HG03175 (cell line): ENCODE measurements at regions not wholly inside any gene's neighbourhood (a gene's known extent, or its start where the extent isn't known, plus 50 kb on each side); places are given as distances from the start of the nearest gene placed in this dataset.

Source experiments
- ATAC-seq: cut with Tn5 transposase; IDR thresholded peaks from one replicate; pipeline ENCODE4 v1.9.1; 2021; ENCODE audit warnings: mild to moderate bottlenecking, moderate library complexity; ENCODE audit not compliant: unreplicated experiment

DNA sequence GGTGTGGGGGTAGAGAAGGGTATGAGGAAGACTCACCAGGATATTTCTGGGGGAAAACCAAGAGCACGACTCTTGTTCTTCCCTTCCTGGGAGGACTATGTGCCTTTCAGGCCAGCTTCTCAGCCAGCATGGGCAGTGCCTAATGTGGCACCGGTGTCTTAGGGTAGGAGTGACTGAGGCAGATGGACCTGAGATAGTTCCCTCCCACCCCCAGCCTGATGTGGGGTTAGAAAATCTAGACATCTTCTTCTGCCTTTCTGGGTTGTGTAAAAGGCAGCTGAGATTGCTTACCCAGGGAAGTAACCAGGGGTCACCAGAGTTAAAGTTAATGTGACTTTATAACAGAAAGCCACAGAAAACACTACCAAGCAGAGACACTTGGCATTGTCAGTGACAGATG is 127.3 kb downstream of the TMA16 start:
- ATAC-seq: no peak

DNA sequence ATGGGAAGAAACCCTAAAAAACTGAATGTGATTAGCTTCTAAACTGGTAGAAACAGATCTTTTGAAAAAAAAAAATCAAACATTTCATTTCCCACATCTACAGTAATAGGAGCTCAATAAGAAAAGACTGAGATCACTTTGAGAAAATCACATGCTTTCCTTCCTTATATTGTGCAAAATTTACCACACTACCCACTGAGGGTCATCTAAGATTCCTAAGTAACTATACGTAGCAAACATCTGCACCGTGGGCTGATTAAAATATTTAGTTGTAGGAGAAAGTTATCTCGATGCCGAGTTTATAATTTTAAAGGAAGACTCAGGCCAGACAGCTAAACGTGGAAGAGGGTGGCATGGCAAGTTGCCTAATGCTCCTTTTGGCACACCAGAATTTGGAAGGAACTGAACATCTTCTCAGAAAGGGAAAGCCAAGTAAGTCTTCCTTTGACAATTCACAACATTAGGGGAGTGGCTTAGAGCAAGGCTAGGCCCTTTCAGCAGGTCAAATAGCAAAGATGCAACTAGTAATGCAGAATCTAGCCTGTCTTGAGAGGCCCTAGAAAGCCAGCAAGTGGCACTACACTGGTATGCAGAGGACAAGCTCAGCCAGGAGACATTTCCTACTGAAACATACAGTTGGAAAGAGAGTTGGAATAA is 128.0 kb downstream of the TMA16 start:
- ATAC-seq: no peak

DNA sequence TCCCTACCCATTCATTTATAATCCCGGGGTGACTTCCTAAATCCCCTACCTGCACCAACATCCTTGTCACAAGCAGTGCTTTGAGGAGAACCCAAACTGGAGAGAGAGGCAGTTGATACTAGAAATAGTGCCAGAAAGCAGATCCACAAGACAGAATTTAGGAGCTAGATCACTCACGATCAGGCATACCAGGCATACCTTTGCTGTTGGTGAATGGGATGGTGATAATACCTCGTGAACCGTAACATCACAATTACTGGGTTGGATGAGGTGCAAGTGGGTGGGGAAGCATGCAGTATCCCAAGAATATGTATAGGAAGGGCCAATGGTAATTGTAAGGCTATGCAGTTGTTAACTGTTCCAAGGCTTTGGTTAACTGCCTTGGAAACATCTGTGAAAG is 129.3 kb downstream of the TMA16 start:
- ATAC-seq: no peak

DNA sequence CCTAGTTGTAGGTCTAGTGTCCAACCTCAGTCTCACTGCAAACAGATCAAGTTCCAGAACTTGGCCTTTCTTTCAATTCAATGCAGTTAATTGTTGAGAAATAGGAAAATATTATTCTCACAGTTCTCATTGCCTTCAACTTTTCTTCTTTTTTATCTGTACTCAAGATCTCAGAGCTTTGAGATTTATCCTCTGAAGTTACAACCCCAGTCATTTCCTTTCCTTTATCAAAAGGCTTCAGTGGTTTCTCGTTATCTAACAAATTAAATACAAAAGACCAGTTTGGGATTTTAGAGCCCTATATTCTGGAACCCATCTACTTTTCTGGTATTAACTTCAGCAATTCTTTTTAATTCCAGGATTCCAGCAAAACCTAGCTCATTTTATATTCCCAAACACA is 130.2 kb downstream of the TMA16 start:
- no peak for ATAC-seq

GRCh38 chr4:163631288-163631687 is 136.8 kb downstream of the TMA16 start:
- ATAC-seq: no peak

GRCh38 chr4:163638909-163639308 is 144.4 kb downstream of the TMA16 start:
- ATAC-seq: no peak

DNA sequence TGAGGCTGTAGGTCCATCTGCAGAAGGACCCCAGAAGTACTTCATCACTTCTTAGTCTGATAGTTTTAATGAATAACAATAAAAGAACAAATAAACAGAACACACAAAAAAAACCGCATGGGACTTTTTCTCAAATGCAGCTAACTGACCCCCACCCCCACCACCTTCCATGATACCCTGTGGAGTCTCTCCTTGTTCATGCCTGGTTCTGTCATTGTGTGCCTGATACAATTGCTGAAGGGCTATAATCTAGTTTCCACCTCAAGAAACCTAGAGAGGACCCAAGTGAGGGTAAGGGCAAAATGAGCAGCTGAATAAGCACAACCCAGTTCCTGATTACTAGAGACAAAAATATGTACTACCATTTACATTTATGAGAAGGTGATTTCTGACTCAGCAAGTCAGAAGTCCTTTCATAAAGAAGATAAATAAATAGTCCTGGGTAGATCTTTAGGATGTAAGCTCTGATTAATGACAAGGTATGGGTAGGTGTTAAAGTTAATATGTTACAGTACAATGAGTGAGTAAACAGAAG is 155.1 kb downstream of the TMA16 start:
- peak; percentile 36 for ATAC-seq

DNA sequence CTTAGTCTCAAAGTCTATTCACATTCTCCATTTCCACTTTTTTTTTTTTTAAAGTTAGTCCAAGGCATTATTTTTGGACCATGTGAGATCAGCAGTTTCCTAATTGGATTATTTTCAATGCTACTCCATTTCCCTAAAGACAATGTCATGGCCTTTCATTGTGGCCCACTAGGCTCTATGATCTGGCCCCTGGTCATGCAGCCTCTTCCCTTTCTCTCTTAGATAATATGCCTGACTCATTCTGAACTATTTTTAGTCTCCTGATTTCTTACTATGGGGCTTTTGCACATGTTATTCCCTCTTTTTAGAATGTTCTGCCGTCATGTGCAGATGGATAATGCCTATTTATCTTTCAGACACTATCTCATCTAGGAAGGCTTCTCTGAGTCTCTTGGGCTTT is 157.3 kb downstream of the TMA16 start:
- no peak for ATAC-seq

- no peak for ATAC-seq
These were observed 160.1 kb downstream of the TMA16 start for GRCh38 chr4:163654621-163655020.

- ATAC-seq: no peak
These were observed 166.1 kb downstream of the TMA16 start for GRCh38 chr4:163660636-163661035.

DNA sequence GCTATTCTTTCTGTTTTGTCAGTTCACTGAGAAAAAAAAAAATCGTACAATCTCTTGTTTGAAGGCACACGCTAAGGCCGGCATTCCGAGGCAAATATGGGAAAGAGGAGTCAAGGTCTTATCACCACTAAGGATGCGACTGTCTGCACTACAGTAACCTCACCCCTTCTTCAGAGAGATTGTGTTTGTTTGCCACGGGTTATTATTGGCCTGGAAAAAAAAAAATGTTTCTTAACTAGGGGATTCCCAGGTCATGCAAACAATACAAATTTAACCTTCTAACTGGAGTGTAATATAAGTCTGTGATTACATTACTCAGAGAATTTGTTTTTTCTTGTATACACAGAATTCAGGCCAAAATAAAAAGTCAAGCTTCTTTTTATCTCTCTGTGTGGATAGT is 168.3 kb downstream of the TMA16 start:
- no peak for ATAC-seq

DNA sequence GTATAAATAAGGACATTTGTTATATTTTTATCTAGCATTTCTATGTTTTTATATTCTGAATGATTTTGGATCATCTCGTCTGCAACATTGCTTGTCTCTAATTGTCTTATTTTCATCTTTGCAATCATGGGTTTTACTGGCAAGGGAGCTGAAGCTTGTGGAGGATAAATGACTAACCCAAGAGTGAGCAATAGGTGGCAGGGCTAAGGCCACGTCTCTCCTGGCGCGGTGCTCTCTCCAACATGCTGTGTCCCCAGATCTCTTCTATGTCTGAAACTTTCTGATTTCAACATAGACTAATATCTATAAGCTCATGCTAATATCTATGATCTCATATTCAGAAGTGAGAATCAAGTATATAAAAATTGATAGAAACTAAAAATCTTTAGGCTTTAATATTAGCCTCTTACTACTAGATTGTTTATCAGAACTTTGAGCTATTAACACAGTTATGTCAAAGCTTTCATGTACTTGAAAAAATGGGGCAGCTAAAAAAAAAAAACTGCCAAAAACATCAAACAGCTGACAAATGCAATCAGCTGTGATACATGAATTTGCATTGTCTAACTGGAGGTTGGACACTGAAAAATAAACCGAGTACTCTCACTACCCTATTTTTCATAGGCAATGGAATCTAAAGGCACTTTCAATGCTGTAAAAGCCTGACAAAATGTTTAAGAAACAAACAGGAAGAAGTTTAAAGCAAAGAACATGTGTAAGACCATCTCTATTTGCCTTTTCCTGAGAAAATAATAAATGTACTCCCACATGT is 169.2 kb downstream of the TMA16 start:
- peak; percentile 84 for ATAC-seq

GRCh38 chr4:163665101-163665500 is 170.6 kb downstream of the TMA16 start:
- no peak for ATAC-seq

- peak; percentile 43 for ATAC-seq
These were observed 171.2 kb downstream of the TMA16 start for GRCh38 chr4:163665521-163666331.

GRCh38 chr4:163666332-163666873 is 171.9 kb downstream of the TMA16 start:
- no peak for ATAC-seq

DNA sequence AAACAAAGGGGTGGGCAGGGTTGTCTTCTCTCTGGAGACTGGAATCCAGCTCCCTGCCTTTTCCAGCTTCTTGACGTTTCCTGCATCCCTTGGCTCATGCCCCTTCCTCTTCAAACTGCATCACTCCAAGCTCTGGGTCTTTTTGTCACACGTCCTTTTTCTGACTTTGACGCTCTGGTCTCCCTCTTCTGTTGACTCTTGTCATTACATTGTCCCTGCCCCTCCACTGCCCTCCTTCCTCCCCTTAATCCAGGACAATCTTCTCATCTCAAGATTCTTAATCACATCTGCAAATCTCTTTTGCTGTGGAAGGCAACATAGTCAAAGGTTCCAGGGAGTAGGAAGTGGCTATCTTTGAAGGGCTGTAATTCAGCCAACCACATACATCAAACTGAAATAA is 178.3 kb downstream of the TMA16 start:
- no peak for ATAC-seq

GRCh38 chr4:163673848-163674697 is 179.6 kb downstream of the TMA16 start:
- no peak for ATAC-seq

DNA sequence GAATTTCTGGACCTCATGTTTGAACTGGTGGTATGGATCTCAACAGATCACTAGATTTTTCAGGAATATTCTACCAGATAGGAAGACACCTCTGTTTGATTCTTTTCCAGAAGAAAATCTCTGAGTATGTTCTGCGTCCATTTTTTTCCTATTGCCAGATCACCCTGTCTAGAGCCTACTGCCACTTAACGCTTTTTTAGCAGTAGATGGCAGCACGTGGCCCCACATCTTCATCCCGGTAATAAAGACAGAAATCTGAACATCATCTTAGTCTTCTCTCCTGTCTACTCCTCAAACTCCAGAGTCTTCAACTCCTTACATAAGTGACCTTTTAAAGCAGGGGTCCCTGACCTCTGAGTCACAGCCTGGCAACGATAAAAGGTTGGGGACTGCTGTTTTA is 184.7 kb downstream of the TMA16 start:
- ATAC-seq: no peak

DNA sequence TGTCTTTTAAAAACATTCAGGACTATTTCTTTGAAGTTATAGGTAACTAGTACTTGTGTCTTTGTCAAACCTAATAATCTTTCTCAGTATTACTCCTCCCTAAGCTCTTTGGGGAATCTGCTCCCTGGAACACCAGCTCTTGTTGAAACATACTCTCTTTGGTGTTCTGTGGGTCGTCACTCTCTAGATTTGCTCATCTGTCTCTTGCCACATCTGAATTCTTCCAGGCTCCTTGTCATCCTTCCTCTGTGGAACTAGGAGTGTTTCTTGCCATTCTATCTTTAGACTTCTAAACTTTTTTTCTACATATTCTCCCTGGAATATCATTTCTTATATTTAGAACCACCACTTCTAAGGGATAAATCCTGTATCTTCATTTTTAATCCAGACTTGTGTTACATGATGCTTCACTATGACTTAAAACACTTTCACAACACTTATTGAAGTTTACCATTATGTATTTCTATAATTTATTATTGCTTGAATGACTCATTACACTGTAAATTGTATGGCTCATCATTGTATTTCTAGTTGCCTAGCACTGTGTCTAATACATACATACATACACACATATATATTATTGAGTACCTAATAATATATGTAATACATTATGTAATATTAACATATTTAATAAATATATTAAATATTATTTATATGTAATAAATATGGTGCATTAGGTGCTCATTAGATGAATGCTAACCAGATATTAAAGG is 186.1 kb downstream of the TMA16 start:
- peak; percentile 55 for ATAC-seq
